ENCODE measurements at regions not wholly inside any gene's neighbourhood (a gene's known extent, or its start where the extent isn't known, plus 50 kb on each side); places are given as distances from the start of the nearest gene placed in this dataset.

DNA sequence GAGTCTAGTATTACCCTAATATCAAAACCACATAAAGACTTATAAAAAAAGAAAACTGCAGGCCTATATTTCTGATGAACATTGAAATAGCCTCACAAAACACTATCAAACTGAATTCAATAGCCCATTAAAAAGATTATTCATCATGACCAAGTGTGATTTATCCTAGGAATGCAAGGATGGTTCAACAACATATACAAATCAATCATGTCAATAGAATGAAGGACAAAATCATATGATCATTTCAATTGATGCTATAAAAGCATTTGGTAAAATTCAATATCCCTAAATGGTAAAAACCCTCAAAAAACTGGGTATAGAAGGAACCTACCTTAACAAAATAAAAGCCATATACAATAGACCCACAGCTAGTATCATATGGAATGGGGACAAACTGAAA lies 797.9 kb upstream of the INTU start:
- TF ChIP-seq, protein P1, sequence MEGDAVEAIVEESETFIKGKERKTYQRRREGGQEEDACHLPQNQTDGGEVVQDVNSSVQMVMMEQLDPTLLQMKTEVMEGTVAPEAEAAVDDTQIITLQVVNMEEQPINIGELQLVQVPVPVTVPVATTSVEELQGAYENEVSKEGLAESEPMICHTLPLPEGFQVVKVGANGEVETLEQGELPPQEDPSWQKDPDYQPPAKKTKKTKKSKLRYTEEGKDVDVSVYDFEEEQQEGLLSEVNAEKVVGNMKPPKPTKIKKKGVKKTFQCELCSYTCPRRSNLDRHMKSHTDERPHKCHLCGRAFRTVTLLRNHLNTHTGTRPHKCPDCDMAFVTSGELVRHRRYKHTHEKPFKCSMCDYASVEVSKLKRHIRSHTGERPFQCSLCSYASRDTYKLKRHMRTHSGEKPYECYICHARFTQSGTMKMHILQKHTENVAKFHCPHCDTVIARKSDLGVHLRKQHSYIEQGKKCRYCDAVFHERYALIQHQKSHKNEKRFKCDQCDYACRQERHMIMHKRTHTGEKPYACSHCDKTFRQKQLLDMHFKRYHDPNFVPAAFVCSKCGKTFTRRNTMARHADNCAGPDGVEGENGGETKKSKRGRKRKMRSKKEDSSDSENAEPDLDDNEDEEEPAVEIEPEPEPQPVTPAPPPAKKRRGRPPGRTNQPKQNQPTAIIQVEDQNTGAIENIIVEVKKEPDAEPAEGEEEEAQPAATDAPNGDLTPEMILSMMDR (IDR thresholded peaks at IDR 0.05; ENCODE audit: borderline replicate concordance, extremely low read depth, low read length, poor library complexity, severe bottlenecking): no peak
- TF ChIP-seq EZH2 (IDR thresholded peaks at IDR 0.05; ENCODE audit: borderline replicate concordance, low read depth, low read length, severe bottlenecking): no peak
